Liver (tissue), 8 donors: ENCODE measurements at regions not wholly inside any gene's neighbourhood (a gene's known extent, or its start where the extent isn't known, plus 50 kb on each side); places are given as distances from the start of the nearest gene placed in this dataset.

ENCODE experiments used
- DNase-seq: peaks from one replicate; pipeline ENCODE4 v3.0.0-alpha.2; 2017; ENCODE audit warnings: low spot score
- H3K27ac ChIP-seq, 2 donors: one replicate each; pipeline ENCODE4 v1.7.0; 2013; ENCODE audit warnings: inconsistent platforms in 2 of 2, low read length in 2 of 2, control low read depth in 1 of 2, low read depth in 1 of 2, mild to moderate bottlenecking in 1 of 2
- H3K27me3 ChIP-seq, 4 donors: one replicate each; pipeline versions ENCODE4 v1.6.1 to v1.7.0; 2013; ENCODE audit warnings: low read length in 3 of 4, inconsistent platforms in 1 of 4, mild to moderate bottlenecking in 1 of 4, moderate library complexity in 1 of 4; ENCODE audit not compliant: control insufficient read depth in 4 of 4, insufficient read depth in 4 of 4
- H3K36me3 ChIP-seq, 4 donors: one replicate each; pipeline versions ENCODE4 v1.6.1 to v1.7.0; 2013; ENCODE audit warnings: low read length in 3 of 4, mild to moderate bottlenecking in 3 of 4, low read depth in 1 of 4, moderate library complexity in 1 of 4; ENCODE audit not compliant: control insufficient read depth in 4 of 4, insufficient read depth in 3 of 4
- H3K4me1 ChIP-seq, 4 donors: one replicate each; pipeline versions ENCODE4 v1.6.1 to v1.7.0; 2013; ENCODE audit warnings: low read length in 3 of 4, mild to moderate bottlenecking in 3 of 4, moderate library complexity in 1 of 4; ENCODE audit not compliant: control insufficient read depth in 4 of 4, insufficient read depth in 4 of 4
- H3K4me3 ChIP-seq, 3 donors: one replicate each; pipeline versions ENCODE4 v1.6.1 to v1.7.0; 2013; ENCODE audit warnings: low read length in 3 of 3, control low read depth in 1 of 3, low read depth in 1 of 3, mild to moderate bottlenecking in 1 of 3
- H3K9ac ChIP-seq, 2 donors: one replicate each; pipeline ENCODE4 v1.7.0; 2013; ENCODE audit warnings: low read length in 2 of 2, mild to moderate bottlenecking in 2 of 2, moderate library complexity in 2 of 2, control low read depth in 1 of 2, low read depth in 1 of 2
- H3K9me3 ChIP-seq, 4 donors: one replicate each; pipeline versions ENCODE4 v1.6.1 to v1.7.0; 2013; ENCODE audit warnings: low read length in 3 of 4; ENCODE audit not compliant: control insufficient read depth in 4 of 4
- ATF3 ChIP-seq: IDR thresholded peaks from 2 replicates; pipeline ENCODE4 v1.6.1; 2016; ENCODE audit warnings: antibody characterized with exemption
- CTCF ChIP-seq: fragments of 150-350 bp; IDR thresholded peaks from 2 replicates; pipeline ENCODE4 v1.5.1; 2017; ENCODE audit warnings: improper control_type of control experiment, low read depth, low read length; ENCODE audit not compliant: missing input control
- FOXA1 ChIP-seq: IDR thresholded peaks from 2 replicates; pipeline ENCODE4 v1.6.1; 2016; ENCODE audit warnings: antibody characterized with exemption
- HNF4A ChIP-seq, 2 donors: conservative IDR thresholded peaks; 2 replicates each; pipeline ENCODE4 v1.6.1; 2016; ENCODE audit warnings: antibody characterized with exemption in 2 of 2, mild to moderate bottlenecking in 2 of 2
- HNF4G ChIP-seq: IDR thresholded peaks from 2 replicates; pipeline ENCODE4 v1.6.1; 2016; ENCODE audit warnings: antibody characterized with exemption
- JUND ChIP-seq, 2 donors: IDR thresholded peaks; 2 replicates each; pipeline ENCODE4 v1.6.1; 2016; ENCODE audit warnings: antibody characterized with exemption in 2 of 2
- MAX ChIP-seq: IDR thresholded peaks from 2 replicates; pipeline ENCODE4 v1.6.1; 2016; ENCODE audit warnings: antibody characterized with exemption
- RAD21 ChIP-seq, 2 donors: IDR thresholded peaks; 2 replicates each; pipeline ENCODE4 v1.6.1; 2016; ENCODE audit warnings: antibody characterized with exemption in 2 of 2, mild to moderate bottlenecking in 2 of 2
- RXRA ChIP-seq, 2 donors: IDR thresholded peaks; 2 replicates each; pipeline ENCODE4 v1.6.1; 2017 to 2018; ENCODE audit warnings: antibody characterized with exemption in 2 of 2, mild to moderate bottlenecking in 1 of 2
- SP1 ChIP-seq: IDR thresholded peaks from 2 replicates; pipeline ENCODE4 v1.6.1; 2018; ENCODE audit warnings: antibody characterized with exemption, mild to moderate bottlenecking
- TAF1 ChIP-seq: conservative IDR thresholded peaks from 2 replicates; pipeline ENCODE4 v1.6.1; 2016; ENCODE audit warnings: antibody characterized with exemption, mild to moderate bottlenecking
- YY1 ChIP-seq: IDR thresholded peaks from 2 replicates; pipeline ENCODE4 v1.6.1; 2016; ENCODE audit warnings: antibody characterized with exemption, mild to moderate bottlenecking
- ZBTB33 ChIP-seq: IDR thresholded peaks from 2 replicates; pipeline ENCODE4 v1.6.1; 2016; ENCODE audit warnings: antibody characterized with exemption
- WGBS: extraction: QIAGEN DNeasy Blood & Tissue Kit; methylation state at CpG from one replicate; pipeline ENCODE4 v1.1.7; 2013; 5-methylcytosine and 5-hydroxymethylcytosine counted together
- donor health status: healthy.
- donor health status: healthy.
- donor health status: healthy.
- donor health status: healthy.
- donor health status: healthy.

GRCh38 chr15:31484986-31485385 lies 158.4 kb downstream of the KLF13 start:
- Histone ChIP-seq H3K9me3 (peaks cover 0 to 4% (median 0%) of the 10 kb centered on the region in 4 donors), H3K27me3 (no peaks in the 10 kb centered on the region), H3K4me3 (no peak overlapping the region), H3K36me3 (no peaks in the 10 kb centered on the region), H3K27ac (no peak overlapping the region), H3K9ac (no peak overlapping the region), H3K4me1 (peaks cover 8 to 20% (median 14%) of the 10 kb centered on the region in 4 donors)
- DNase-seq: no peak
- 97% methylated on average over 5 of the region's 5 CpGs for WGBS
- TF ChIP-seq ZBTB33: no peak
- no peak for TF ChIP-seq TAF1
- TF ChIP-seq ATF3: no peak
- no peak for TF ChIP-seq YY1
- TF ChIP-seq SP1: no peak
- TF ChIP-seq RAD21 (IDR thresholded peaks at IDR 0.05): no peak
- TF ChIP-seq MAX: no peak
- TF ChIP-seq CTCF: no peak
- TF ChIP-seq JUND (IDR thresholded peaks at IDR 0.05): no peak
- no peak for TF ChIP-seq FOXA1

- H3K9ac ChIP-seq: no peak overlapping the region
- WGBS: 91% methylated on average over 7 of the region's 7 CpGs
- DNase-seq: no peak
- H3K9me3 ChIP-seq: peaks cover 0 to 4% (median 0%) of the 10 kb centered on the region in 4 donors
- no peak overlapping the region for H3K27ac ChIP-seq
- TF ChIP-seq RXRA (IDR thresholded peaks at IDR 0.05) (no peak), SP1 (no peak), HNF4G (no peak), ZBTB33 (no peak), HNF4A (conservative IDR thresholded peaks at IDR 0.05) (no peak), YY1 (no peak)
- no peak overlapping the region for H3K4me3 ChIP-seq
- H3K27me3 ChIP-seq: no peaks in the 10 kb centered on the region
- H3K4me1 ChIP-seq: peaks cover 8 to 20% (median 15%) of the 10 kb centered on the region in 4 donors
- no peaks in the 10 kb centered on the region for H3K36me3 ChIP-seq
Observed at GRCh38 chr15:31485431-31485830, 158.8 kb downstream of the KLF13 start.
